SHP77 (cell line): ENCODE measurements at regions not wholly inside any gene's neighbourhood (a gene's known extent, or its start where the extent isn't known, plus 50 kb on each side); places are given as distances from the start of the nearest gene placed in this dataset.

ENCODE experiments used
- DNase-seq, 2 experiments: peaks; one replicate each; lab custom pipeline; 2025; lab: John Stamatoyannopoulos, UW

GRCh38 chr4:36493251-36493650 lies 211.8 kb downstream of the DTHD1 start:
- no peak for DNase-seq

- DNase-seq: no peak
Measured at GRCh38 chr4:36494016-36494415, 212.6 kb downstream of the DTHD1 start.

- no peak for DNase-seq
Measured at GRCh38 chr4:36494747-36495146, 213.3 kb downstream of the DTHD1 start.

GRCh38 chr4:36502350-36502749 lies 220.9 kb downstream of the DTHD1 start:
- DNase-seq: no peak

GRCh38 chr4:36508394-36508793 lies 227.0 kb downstream of the DTHD1 start:
- DNase-seq: no peak

- no peak for DNase-seq
Measured at GRCh38 chr4:36509845-36510244, 228.4 kb downstream of the DTHD1 start.

- DNase-seq: no peak
Measured at GRCh38 chr4:36511785-36512184, 230.4 kb downstream of the DTHD1 start.

GRCh38 chr4:36516522-36517095 lies 235.2 kb downstream of the DTHD1 start:
- no peak for DNase-seq

GRCh38 chr4:36523182-36523581 lies 241.8 kb downstream of the DTHD1 start:
- no peak for DNase-seq

GRCh38 chr4:36532670-36533379 lies 251.4 kb downstream of the DTHD1 start:
- DNase-seq: no peak

- no peak for DNase-seq
Measured at GRCh38 chr4:36533944-36534343, 252.5 kb downstream of the DTHD1 start.

- no peak for DNase-seq
Measured at GRCh38 chr4:36547383-36547782, 266.0 kb downstream of the DTHD1 start.

GRCh38 chr4:36549252-36549651 lies 267.8 kb downstream of the DTHD1 start:
- no peak for DNase-seq

GRCh38 chr4:36549992-36550391 lies 268.6 kb downstream of the DTHD1 start:
- no peak for DNase-seq

GRCh38 chr4:36551697-36552214 lies 270.3 kb downstream of the DTHD1 start:
- no peak for DNase-seq

- no peak for DNase-seq
Measured at GRCh38 chr4:36553029-36553428, 271.6 kb downstream of the DTHD1 start.

GRCh38 chr4:36553453-36553852 lies 272.0 kb downstream of the DTHD1 start:
- no peak for DNase-seq

- DNase-seq: no peak
Measured at GRCh38 chr4:36556984-36557383, 275.6 kb downstream of the DTHD1 start.

- DNase-seq: no peak
Measured at GRCh38 chr4:36568575-36568974, 287.2 kb downstream of the DTHD1 start.

GRCh38 chr4:36573441-36573840 lies 292.0 kb downstream of the DTHD1 start:
- DNase-seq: no peak

GRCh38 chr4:36574816-36575215 lies 293.4 kb downstream of the DTHD1 start:
- no peak for DNase-seq

GRCh38 chr4:36582198-36582597 lies 300.8 kb downstream of the DTHD1 start:
- DNase-seq: no peak

- DNase-seq: no peak
Measured at GRCh38 chr4:36587909-36588472, 306.6 kb downstream of the DTHD1 start.
